ENCODE measurements at regions not wholly inside any gene's neighbourhood (a gene's known extent, or its start where the extent isn't known, plus 50 kb on each side); places are given as distances from the start of the nearest gene placed in this dataset.

DNA sequence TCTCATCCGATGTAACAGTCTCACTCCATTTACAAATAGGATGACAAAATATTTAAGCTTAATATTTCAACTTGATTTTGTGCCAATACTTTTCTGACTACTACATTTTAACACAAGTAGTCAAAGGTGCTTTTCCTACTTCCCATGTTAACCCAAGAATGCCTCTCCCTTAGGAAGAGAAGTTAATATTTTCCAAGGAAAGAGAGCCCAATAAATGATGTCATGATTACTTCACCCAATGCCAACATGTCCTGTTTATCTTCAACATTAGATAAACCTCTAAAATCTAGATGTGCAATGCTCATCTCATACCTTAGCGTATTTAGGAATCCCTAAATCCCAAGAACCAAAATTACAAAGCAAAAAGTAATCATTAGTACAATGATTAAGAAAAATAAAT, 156.7 kb upstream of the TENT5A start:
- CTCF ChIA-PET (ENCODE audit: partially characterized antibody) = no interaction called here
- Histone ChIP-seq H3K4me1 (replicated peaks in 1 of 4; ENCODE audit: control insufficient read depth in 3 of 4, insufficient read depth in 4 of 4, low read length in 3 of 4) (peaks cover 0 to 5% (median 3%) of the 10 kb centered on the region in 4 experiments; a peak in 4 of 7 replicates), H3K18ac (ENCODE audit: extremely low read depth, low read length) (no peak overlapping the region), H2BK120ac (replicated peaks; ENCODE audit: low read depth, low read length) (no peak overlapping the region), H3K79me1 (ENCODE audit: low read depth, low read length) (no peaks in the 10 kb centered on the region), H2BK5ac (ENCODE audit: low read depth, low read length) (no peak overlapping the region), H4K8ac (ENCODE audit: extremely low read depth, insufficient read depth, low read length) (no peak overlapping the region), H4K91ac (replicated peaks; ENCODE audit: insufficient read length, low read length) (no peak overlapping the region), H3K9ac (replicated peaks in 1 of 4; ENCODE audit: extremely low read depth in 1 of 4, low read depth in 3 of 4, low read length in 3 of 4) (no peak overlapping the region), H3K56ac (replicated peaks; ENCODE audit: insufficient read length, low read depth, low read length) (no peak overlapping the region), H4K5ac (ENCODE audit: insufficient read length, low read depth, low read length) (no peak overlapping the region), H4K20me1 (replicated peaks in 1 of 2; ENCODE audit: control insufficient read depth in 1 of 2, insufficient read depth in 2 of 2, low read length in 2 of 2) (no peaks in the 10 kb centered on the region), H2AK5ac (ENCODE audit: low read depth, low read length) (no peak overlapping the region), H3K9me3 (ENCODE audit: insufficient read depth in 2 of 2, low read depth in 1 of 2, low read length in 1 of 2) (no peaks in the 10 kb centered on the region), H2BK12ac (ENCODE audit: low read depth, low read length) (no peak overlapping the region), H2BK20ac (ENCODE audit: low read length) (no peak overlapping the region), H3K36me3 (ENCODE audit: control insufficient read depth in 2 of 4, insufficient read depth in 4 of 4, low read length in 3 of 4) (no peaks in the 10 kb centered on the region), H2BK15ac (ENCODE audit: low read length) (no peak overlapping the region), H3K4me3 (ENCODE audit: extremely low read depth in 1 of 4, insufficient read depth in 2 of 4, low read depth in 3 of 4, low read length in 4 of 4) (no peak overlapping the region), H3K4me2 (ENCODE audit: insufficient read depth in 1 of 2, low read depth in 2 of 2, low read length in 2 of 2) (no peak overlapping the region), H3K79me2 (ENCODE audit: control insufficient read depth in 1 of 2, insufficient read depth in 2 of 2, low read length in 2 of 2) (no peaks in the 10 kb centered on the region), H3K27me3 (replicated peaks in 1 of 4; ENCODE audit: control insufficient read depth in 3 of 4, extremely low read depth in 1 of 4, insufficient read depth in 3 of 4, low read length in 3 of 4) (no peaks in the 10 kb centered on the region), H3K23ac (ENCODE audit: insufficient read length) (no peak overlapping the region), H3K27ac (ENCODE audit: low read depth, low read length) (no peak overlapping the region), H2AFZ (ENCODE audit: low read length) (no peak overlapping the region), H3K4ac (replicated peaks; ENCODE audit: insufficient read length, low read depth, low read length) (no peak overlapping the region), H3K14ac (ENCODE audit: insufficient read length) (no peak overlapping the region), H3K23me2 (ENCODE audit: low read depth, low read length) (no peaks in the 10 kb centered on the region)
- no peak for TF ChIP-seq SP2 (IDR thresholded peaks at IDR 0.05; ENCODE audit: low read length)
- TF ChIP-seq RNF2 (IDR thresholded peaks at IDR 0.05; ENCODE audit: borderline replicate concordance, low read depth, low read length, missing control alignments, poor library complexity, severe bottlenecking) = no peak
- TF ChIP-seq, protein P1, sequence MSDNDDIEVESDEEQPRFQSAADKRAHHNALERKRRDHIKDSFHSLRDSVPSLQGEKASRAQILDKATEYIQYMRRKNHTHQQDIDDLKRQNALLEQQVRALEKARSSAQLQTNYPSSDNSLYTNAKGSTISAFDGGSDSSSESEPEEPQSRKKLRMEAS (IDR thresholded peaks at IDR 0.05) = no peak
- TF ChIP-seq TCF12 (IDR thresholded peaks at IDR 0.05; ENCODE audit: low read depth, low read length) = no peak
- no peak for TF ChIP-seq MAFK (IDR thresholded peaks at IDR 0.05; ENCODE audit: low read depth, low read length)
- 88% methylated on average over 2 of the region's 2 CpGs; no CpG with 5 or more reads in 1 of the 2 experiments for WGBS, 2 experiments (ENCODE audit: extremely low coverage in 1 of 2, insufficient coverage in 1 of 2, insufficient read length in 1 of 2, insufficient replicate concordance in 2 of 2, low coverage in 1 of 2, low lambda C conversion rate in 2 of 2, missing lambda C conversion rate in 1 of 2)
- FAIRE-seq (no peak), DNase-seq (ENCODE audit: low read depth in 1 of 2, low spot score in 2 of 2) (no peak)
- POLR2A ChIA-PET (ENCODE audit: partially characterized antibody) = no interaction called here

Measured in H1 (cell line).